SIG-M5 (cell line): ENCODE measurements at regions not wholly inside any gene's neighbourhood (a gene's known extent, or its start where the extent isn't known, plus 50 kb on each side); places are given as distances from the start of the nearest gene placed in this dataset.
"Not testable (repeated sequence)": the region's sequence is repeated elsewhere in the genome, so short reads cannot be mapped to it uniquely, and the experiment has no call there.

Experiments
- DNase-seq: peaks from one replicate; lab custom pipeline; 2025; lab: John Stamatoyannopoulos, UW

GRCh38 chr6:170096803-170097504 lies 193.9 kb downstream of the DLL1 start:
- no peak for DNase-seq

- no peak for DNase-seq
These were observed 194.6 kb downstream of the DLL1 start for GRCh38 chr6:170096191-170096802.

- DNase-seq: no peak
These were observed 195.5 kb downstream of the DLL1 start for GRCh38 chr6:170095273-170095981.

GRCh38 chr6:170094686-170095272 lies 196.1 kb downstream of the DLL1 start:
- no peak for DNase-seq

GRCh38 chr6:170093658-170094596 lies 197.0 kb downstream of the DLL1 start:
- DNase-seq: no peak

- DNase-seq: no peak
These were observed 197.6 kb downstream of the DLL1 start for GRCh38 chr6:170093276-170093657.

GRCh38 chr6:170092826-170093225 lies 198.1 kb downstream of the DLL1 start:
- DNase-seq: no peak

GRCh38 chr6:170091639-170092579 lies 199.0 kb downstream of the DLL1 start:
- DNase-seq: no peak

- DNase-seq: no peak
These were observed 199.8 kb downstream of the DLL1 start for GRCh38 chr6:170091000-170091638.

- no peak for DNase-seq
These were observed 200.3 kb downstream of the DLL1 start for GRCh38 chr6:170090561-170090960.

GRCh38 chr6:170089963-170090362 lies 200.9 kb downstream of the DLL1 start:
- no peak for DNase-seq

- DNase-seq: no peak
These were observed 202.3 kb downstream of the DLL1 start for GRCh38 chr6:170088582-170088955.

- DNase-seq: no peak
These were observed 202.8 kb downstream of the DLL1 start for GRCh38 chr6:170087941-170088581.

GRCh38 chr6:170087421-170087780 lies 203.5 kb downstream of the DLL1 start:
- DNase-seq: not testable (repeated sequence)

GRCh38 chr6:170086639-170087420 lies 204.0 kb downstream of the DLL1 start:
- no peak for DNase-seq

- no peak for DNase-seq
These were observed 205.1 kb downstream of the DLL1 start for GRCh38 chr6:170085475-170086401.

- DNase-seq: no peak
These were observed 206.6 kb downstream of the DLL1 start for GRCh38 chr6:170084166-170084730.
